Liver (tissue), 8 donors: ENCODE measurements at regions not wholly inside any gene's neighbourhood (a gene's known extent, or its start where the extent isn't known, plus 50 kb on each side); places are given as distances from the start of the nearest gene placed in this dataset.
"Not testable (repeated sequence)": the region's sequence is repeated elsewhere in the genome, so short reads cannot be mapped to it uniquely, and the experiment has no call there.

Experiments
- DNase-seq: peaks from one replicate; pipeline ENCODE4 v3.0.0-alpha.2; 2017; ENCODE audit warnings: low spot score
- H3K27ac ChIP-seq, 2 donors: one replicate each; pipeline ENCODE4 v1.7.0; 2013; ENCODE audit warnings: inconsistent platforms in 2 of 2, low read length in 2 of 2, control low read depth in 1 of 2, low read depth in 1 of 2, mild to moderate bottlenecking in 1 of 2
- H3K27me3 ChIP-seq, 4 donors: one replicate each; pipeline versions ENCODE4 v1.6.1 to v1.7.0; 2013; ENCODE audit warnings: low read length in 3 of 4, inconsistent platforms in 1 of 4, mild to moderate bottlenecking in 1 of 4, moderate library complexity in 1 of 4; ENCODE audit not compliant: control insufficient read depth in 4 of 4, insufficient read depth in 4 of 4
- H3K36me3 ChIP-seq, 4 donors: one replicate each; pipeline versions ENCODE4 v1.6.1 to v1.7.0; 2013; ENCODE audit warnings: low read length in 3 of 4, mild to moderate bottlenecking in 3 of 4, low read depth in 1 of 4, moderate library complexity in 1 of 4; ENCODE audit not compliant: control insufficient read depth in 4 of 4, insufficient read depth in 3 of 4
- H3K4me1 ChIP-seq, 4 donors: one replicate each; pipeline versions ENCODE4 v1.6.1 to v1.7.0; 2013; ENCODE audit warnings: low read length in 3 of 4, mild to moderate bottlenecking in 3 of 4, moderate library complexity in 1 of 4; ENCODE audit not compliant: control insufficient read depth in 4 of 4, insufficient read depth in 4 of 4
- H3K4me3 ChIP-seq, 3 donors: one replicate each; pipeline versions ENCODE4 v1.6.1 to v1.7.0; 2013; ENCODE audit warnings: low read length in 3 of 3, control low read depth in 1 of 3, low read depth in 1 of 3, mild to moderate bottlenecking in 1 of 3
- H3K9ac ChIP-seq, 2 donors: one replicate each; pipeline ENCODE4 v1.7.0; 2013; ENCODE audit warnings: low read length in 2 of 2, mild to moderate bottlenecking in 2 of 2, moderate library complexity in 2 of 2, control low read depth in 1 of 2, low read depth in 1 of 2
- H3K9me3 ChIP-seq, 4 donors: one replicate each; pipeline versions ENCODE4 v1.6.1 to v1.7.0; 2013; ENCODE audit warnings: low read length in 3 of 4; ENCODE audit not compliant: control insufficient read depth in 4 of 4
- ATF3 ChIP-seq: IDR thresholded peaks from 2 replicates; pipeline ENCODE4 v1.6.1; 2016; ENCODE audit warnings: antibody characterized with exemption
- EGR1 ChIP-seq, 2 donors: IDR thresholded peaks; 2 replicates each; pipeline ENCODE4 v1.6.1; 2016 to 2018; ENCODE audit warnings: antibody characterized with exemption in 2 of 2, low read depth in 2 of 2
- FOXA1 ChIP-seq: IDR thresholded peaks from 2 replicates; pipeline ENCODE4 v1.6.1; 2016; ENCODE audit warnings: antibody characterized with exemption
- FOXA2 ChIP-seq: IDR thresholded peaks from 2 replicates; pipeline ENCODE4 v1.6.1; 2016; ENCODE audit warnings: antibody characterized with exemption
- GABPA ChIP-seq, 2 donors: IDR thresholded peaks in 1 of 2; conservative IDR thresholded peaks in 1 of 2; 2 replicates each; pipeline ENCODE4 v1.6.1; 2016; ENCODE audit warnings: antibody characterized with exemption in 2 of 2, mild to moderate bottlenecking in 1 of 2, moderate library complexity in 1 of 2
- HNF4A ChIP-seq, 2 donors: conservative IDR thresholded peaks; 2 replicates each; pipeline ENCODE4 v1.6.1; 2016; ENCODE audit warnings: antibody characterized with exemption in 2 of 2, mild to moderate bottlenecking in 2 of 2
- HNF4G ChIP-seq: IDR thresholded peaks from 2 replicates; pipeline ENCODE4 v1.6.1; 2016; ENCODE audit warnings: antibody characterized with exemption
- JUND ChIP-seq, 2 donors: IDR thresholded peaks; 2 replicates each; pipeline ENCODE4 v1.6.1; 2016; ENCODE audit warnings: antibody characterized with exemption in 2 of 2
- NR2F2 ChIP-seq: IDR thresholded peaks from 2 replicates; pipeline ENCODE4 v1.6.1; 2016; ENCODE audit warnings: antibody characterized with exemption
- RAD21 ChIP-seq, 2 donors: IDR thresholded peaks; 2 replicates each; pipeline ENCODE4 v1.6.1; 2016; ENCODE audit warnings: antibody characterized with exemption in 2 of 2, mild to moderate bottlenecking in 2 of 2
- RXRA ChIP-seq, 2 donors: IDR thresholded peaks; 2 replicates each; pipeline ENCODE4 v1.6.1; 2017 to 2018; ENCODE audit warnings: antibody characterized with exemption in 2 of 2, mild to moderate bottlenecking in 1 of 2
- SP1 ChIP-seq: IDR thresholded peaks from 2 replicates; pipeline ENCODE4 v1.6.1; 2018; ENCODE audit warnings: antibody characterized with exemption, mild to moderate bottlenecking
- TAF1 ChIP-seq: conservative IDR thresholded peaks from 2 replicates; pipeline ENCODE4 v1.6.1; 2016; ENCODE audit warnings: antibody characterized with exemption, mild to moderate bottlenecking
- YY1 ChIP-seq: IDR thresholded peaks from 2 replicates; pipeline ENCODE4 v1.6.1; 2016; ENCODE audit warnings: antibody characterized with exemption, mild to moderate bottlenecking
- ZBTB33 ChIP-seq: IDR thresholded peaks from 2 replicates; pipeline ENCODE4 v1.6.1; 2016; ENCODE audit warnings: antibody characterized with exemption
- WGBS: extraction: QIAGEN DNeasy Blood & Tissue Kit; methylation state at CpG from one replicate; pipeline ENCODE4 v1.1.7; 2013; 5-methylcytosine and 5-hydroxymethylcytosine counted together
- TF ChIP-seq, protein P1 (sequence below): IDR thresholded peaks from 2 replicates; pipeline ENCODE4 v1.6.1; 2016; ENCODE audit warnings: antibody characterized with exemption
- TF ChIP-seq, protein P2 (sequence below): fragments of 150-350 bp; IDR thresholded peaks from 2 replicates; pipeline ENCODE4 v1.5.1; 2017; ENCODE audit warnings: improper control_type of control experiment, low read depth, low read length; ENCODE audit not compliant: missing input control
- TF ChIP-seq, protein P3 (sequence below): IDR thresholded peaks from 2 replicates; pipeline ENCODE4 v1.6.1; 2016; ENCODE audit warnings: antibody characterized with exemption, mild to moderate bottlenecking
- donor health status: healthy.
- donor health status: healthy.
- donor health status: healthy.
- donor health status: healthy.
- donor health status: healthy.

DNA sequence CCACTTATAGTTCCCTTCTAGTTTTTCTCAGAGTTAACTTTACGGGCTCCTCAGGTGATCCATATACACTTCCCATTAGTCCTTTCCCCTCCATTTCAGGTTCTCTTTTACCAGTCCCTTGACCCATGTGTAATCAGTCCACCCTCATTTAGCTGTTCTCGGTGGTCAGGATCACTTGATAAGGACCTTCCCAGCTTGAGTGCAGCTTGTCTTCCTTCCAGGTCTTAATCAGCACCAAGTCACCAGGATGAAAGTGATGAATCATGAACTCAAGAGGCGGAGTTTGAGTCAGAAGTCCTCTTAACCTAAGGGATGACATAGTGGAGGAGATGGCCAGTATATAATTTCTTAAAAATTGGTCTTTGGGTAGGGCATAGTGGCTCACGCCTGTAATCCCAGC is 63.1 kb upstream of the CNTNAP2 start:
- Histone ChIP-seq H3K4me1 (no peaks in the 10 kb centered on the region), H3K9me3 (no peaks in the 10 kb centered on the region), H3K4me3 (no peak overlapping the region), H3K36me3 (no peaks in the 10 kb centered on the region), H3K9ac (no peak overlapping the region), H3K27me3 (no peaks in the 10 kb centered on the region), H3K27ac (no peak overlapping the region)
- no peak for DNase-seq
- TF ChIP-seq ATF3, result no peak
- TF ChIP-seq JUND (IDR thresholded peaks at IDR 0.05), result no peak
- no peak for TF ChIP-seq RXRA (IDR thresholded peaks at IDR 0.05)
- no peak for TF ChIP-seq GABPA (IDR thresholded peaks at IDR 0.05 in 1 of 2, conservative IDR thresholded peaks at IDR 0.05 in 1 of 2)
- TF ChIP-seq HNF4G, result no peak
- no peak for TF ChIP-seq RAD21 (IDR thresholded peaks at IDR 0.05)
- no peak for TF ChIP-seq FOXA2
- TF ChIP-seq, protein P1, sequence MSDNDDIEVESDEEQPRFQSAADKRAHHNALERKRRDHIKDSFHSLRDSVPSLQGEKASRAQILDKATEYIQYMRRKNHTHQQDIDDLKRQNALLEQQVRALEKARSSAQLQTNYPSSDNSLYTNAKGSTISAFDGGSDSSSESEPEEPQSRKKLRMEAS, result no peak
- TF ChIP-seq HNF4A (conservative IDR thresholded peaks at IDR 0.05), result no peak
- no peak for TF ChIP-seq NR2F2
- no peak for TF ChIP-seq EGR1 (IDR thresholded peaks at IDR 0.05; ENCODE audit: low read depth in 2 of 2)
- no peak for TF ChIP-seq FOXA1
- no peak for TF ChIP-seq TAF1
- TF ChIP-seq, protein P2, sequence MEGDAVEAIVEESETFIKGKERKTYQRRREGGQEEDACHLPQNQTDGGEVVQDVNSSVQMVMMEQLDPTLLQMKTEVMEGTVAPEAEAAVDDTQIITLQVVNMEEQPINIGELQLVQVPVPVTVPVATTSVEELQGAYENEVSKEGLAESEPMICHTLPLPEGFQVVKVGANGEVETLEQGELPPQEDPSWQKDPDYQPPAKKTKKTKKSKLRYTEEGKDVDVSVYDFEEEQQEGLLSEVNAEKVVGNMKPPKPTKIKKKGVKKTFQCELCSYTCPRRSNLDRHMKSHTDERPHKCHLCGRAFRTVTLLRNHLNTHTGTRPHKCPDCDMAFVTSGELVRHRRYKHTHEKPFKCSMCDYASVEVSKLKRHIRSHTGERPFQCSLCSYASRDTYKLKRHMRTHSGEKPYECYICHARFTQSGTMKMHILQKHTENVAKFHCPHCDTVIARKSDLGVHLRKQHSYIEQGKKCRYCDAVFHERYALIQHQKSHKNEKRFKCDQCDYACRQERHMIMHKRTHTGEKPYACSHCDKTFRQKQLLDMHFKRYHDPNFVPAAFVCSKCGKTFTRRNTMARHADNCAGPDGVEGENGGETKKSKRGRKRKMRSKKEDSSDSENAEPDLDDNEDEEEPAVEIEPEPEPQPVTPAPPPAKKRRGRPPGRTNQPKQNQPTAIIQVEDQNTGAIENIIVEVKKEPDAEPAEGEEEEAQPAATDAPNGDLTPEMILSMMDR, result no peak
- TF ChIP-seq, protein P3, sequence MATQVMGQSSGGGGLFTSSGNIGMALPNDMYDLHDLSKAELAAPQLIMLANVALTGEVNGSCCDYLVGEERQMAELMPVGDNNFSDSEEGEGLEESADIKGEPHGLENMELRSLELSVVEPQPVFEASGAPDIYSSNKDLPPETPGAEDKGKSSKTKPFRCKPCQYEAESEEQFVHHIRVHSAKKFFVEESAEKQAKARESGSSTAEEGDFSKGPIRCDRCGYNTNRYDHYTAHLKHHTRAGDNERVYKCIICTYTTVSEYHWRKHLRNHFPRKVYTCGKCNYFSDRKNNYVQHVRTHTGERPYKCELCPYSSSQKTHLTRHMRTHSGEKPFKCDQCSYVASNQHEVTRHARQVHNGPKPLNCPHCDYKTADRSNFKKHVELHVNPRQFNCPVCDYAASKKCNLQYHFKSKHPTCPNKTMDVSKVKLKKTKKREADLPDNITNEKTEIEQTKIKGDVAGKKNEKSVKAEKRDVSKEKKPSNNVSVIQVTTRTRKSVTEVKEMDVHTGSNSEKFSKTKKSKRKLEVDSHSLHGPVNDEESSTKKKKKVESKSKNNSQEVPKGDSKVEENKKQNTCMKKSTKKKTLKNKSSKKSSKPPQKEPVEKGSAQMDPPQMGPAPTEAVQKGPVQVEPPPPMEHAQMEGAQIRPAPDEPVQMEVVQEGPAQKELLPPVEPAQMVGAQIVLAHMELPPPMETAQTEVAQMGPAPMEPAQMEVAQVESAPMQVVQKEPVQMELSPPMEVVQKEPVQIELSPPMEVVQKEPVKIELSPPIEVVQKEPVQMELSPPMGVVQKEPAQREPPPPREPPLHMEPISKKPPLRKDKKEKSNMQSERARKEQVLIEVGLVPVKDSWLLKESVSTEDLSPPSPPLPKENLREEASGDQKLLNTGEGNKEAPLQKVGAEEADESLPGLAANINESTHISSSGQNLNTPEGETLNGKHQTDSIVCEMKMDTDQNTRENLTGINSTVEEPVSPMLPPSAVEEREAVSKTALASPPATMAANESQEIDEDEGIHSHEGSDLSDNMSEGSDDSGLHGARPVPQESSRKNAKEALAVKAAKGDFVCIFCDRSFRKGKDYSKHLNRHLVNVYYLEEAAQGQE, result no peak
- TF ChIP-seq SP1, result no peak
- TF ChIP-seq ZBTB33, result no peak
- TF ChIP-seq YY1, result no peak
- WGBS, result 74% methylated on average over 4 of the region's 4 CpGs

DNA sequence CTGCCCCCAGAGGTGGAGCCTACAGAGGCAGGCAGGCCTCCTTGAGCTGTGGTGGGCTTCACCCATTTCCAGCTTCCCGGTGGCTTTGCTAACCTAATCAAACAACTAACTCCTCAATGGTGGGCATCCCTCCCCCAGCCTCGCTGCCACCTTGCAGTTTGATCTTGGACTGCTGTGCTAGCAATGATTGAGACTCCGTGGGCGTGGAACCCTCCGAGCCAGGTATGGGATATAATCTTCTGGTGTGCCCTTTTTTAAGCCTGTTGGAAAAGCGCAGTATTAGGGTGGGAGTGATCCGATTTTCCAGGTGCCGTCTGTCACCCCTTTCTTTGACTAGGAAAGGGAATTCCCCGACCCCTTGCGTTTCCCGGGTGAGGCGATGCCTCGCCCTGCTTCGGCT is 73.3 kb upstream of the CNTNAP2 start:
- H3K27ac ChIP-seq, H3K9ac ChIP-seq, DNase-seq, H3K4me1 ChIP-seq, H3K9me3 ChIP-seq, H3K4me3 ChIP-seq, H3K27me3 ChIP-seq, H3K36me3 ChIP-seq: not testable (repeated sequence)
- 89% methylated on average over 14 of the region's 14 CpGs for WGBS
